HuH-7 (cell line): ENCODE measurements at regions not wholly inside any gene's neighbourhood (a gene's known extent, or its start where the extent isn't known, plus 50 kb on each side); places are given as distances from the start of the nearest gene placed in this dataset.
"Not testable (repeated sequence)": the region's sequence is repeated elsewhere in the genome, so short reads cannot be mapped to it uniquely, and the experiment has no call there.

Experiments used
- DNase-seq: peaks from one replicate; pipeline ENCODE4 v3.0.0; 2011; ENCODE audit warnings: low spot score

DNA sequence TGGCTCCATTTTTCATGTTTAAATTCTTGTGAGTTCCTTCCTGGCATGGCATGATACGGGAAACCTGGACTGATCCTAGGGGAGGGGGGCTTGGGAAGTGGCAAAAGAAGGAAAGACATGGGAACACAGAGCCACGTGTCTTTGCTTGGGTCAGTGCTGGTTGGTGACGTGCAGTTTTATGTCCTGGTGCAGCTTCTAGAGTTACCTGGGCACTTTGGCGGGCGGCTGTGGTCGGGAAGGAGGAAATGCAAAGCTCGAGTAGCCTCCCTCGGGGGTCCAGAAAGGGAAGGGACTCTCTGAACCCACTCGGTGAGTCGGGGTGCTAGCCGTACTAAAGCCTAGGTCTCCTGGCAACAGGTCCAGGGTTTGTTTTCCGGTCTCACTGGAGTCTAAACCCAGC lies 94.6 kb downstream of the APOB start:
- DNase-seq, result no peak

DNA sequence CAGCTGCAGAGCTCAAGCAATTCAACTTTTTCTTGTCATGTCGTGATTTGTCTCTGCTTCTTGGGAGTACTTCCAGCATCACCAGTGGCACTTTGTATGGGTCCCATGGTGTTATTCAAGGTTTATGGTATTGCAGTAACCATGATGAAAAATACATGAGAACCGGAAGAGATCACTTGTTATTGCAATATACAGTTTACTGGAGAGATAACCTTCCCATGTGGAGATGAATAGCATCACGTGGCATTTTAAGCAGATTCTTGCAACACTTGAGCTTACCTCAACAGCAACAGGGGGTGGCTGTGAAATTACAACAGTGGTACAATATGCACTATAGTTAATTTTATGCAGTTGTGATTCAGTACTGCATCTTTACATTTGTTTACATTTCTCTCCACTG lies 97.4 kb downstream of the APOB start:
- DNase-seq, result no peak

DNA sequence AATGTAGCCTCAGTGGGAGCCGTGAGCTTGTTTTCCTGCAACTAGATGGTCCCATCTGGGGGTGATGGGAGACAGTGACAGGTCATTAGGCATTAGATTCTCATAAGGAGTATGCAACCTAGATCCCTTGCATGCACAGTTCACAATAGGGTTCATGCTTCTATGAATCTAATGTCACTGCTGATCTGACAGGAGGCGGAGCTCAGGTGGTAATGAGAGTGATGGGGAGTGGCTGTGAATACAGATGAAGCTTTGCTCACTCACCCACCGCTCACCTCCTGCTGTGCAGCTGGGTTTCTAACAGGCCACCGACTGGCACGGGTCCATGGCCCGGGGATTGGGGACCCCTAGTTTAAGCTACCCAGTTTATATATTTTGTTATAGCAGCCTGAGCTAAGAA lies 100.2 kb downstream of the APOB start:
- not testable (repeated sequence) for DNase-seq

DNA sequence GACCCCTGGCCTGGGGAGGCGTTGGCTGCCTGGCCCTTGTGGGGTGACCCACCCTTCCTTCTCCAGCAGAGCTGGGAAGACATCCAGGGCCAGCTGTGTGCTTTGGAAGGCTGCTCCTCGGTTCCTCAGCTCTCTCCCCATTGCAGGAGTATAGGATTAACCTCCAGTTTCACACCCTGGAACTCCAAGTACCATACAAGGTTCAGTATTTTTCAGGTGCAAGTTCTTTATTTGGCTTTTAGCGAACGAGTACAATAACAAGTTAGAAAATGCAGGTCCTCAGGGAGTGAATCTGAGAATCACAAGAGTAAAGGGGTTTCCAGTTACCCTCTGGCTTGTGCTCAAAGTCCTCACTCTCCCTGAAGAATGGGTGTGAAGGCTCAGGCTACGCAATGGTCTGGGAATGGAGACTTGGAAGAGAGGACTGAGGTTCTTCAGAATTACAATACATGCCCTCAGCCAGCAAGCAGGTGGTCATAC lies 101.2 kb downstream of the APOB start:
- no peak for DNase-seq

DNA sequence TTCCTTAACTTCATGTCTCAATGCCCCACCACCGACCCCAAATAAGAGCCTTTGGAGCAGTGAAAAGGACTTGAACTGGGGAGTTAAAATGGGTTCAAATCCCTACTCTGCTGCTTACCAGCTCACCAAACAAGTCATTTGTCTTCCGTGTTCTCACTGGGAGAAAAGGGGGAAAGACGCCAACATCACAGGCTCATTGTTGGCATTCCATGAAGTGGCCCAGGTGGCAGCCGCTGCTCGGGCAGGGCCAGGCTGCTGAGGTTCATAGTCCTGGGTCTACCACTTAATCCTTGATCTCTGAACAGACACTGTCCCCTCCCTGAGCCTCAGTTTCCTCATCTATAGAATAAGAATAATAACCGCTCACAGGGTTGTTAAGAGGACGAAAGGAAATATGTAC lies 103.0 kb downstream of the APOB start:
- no peak for DNase-seq

DNA sequence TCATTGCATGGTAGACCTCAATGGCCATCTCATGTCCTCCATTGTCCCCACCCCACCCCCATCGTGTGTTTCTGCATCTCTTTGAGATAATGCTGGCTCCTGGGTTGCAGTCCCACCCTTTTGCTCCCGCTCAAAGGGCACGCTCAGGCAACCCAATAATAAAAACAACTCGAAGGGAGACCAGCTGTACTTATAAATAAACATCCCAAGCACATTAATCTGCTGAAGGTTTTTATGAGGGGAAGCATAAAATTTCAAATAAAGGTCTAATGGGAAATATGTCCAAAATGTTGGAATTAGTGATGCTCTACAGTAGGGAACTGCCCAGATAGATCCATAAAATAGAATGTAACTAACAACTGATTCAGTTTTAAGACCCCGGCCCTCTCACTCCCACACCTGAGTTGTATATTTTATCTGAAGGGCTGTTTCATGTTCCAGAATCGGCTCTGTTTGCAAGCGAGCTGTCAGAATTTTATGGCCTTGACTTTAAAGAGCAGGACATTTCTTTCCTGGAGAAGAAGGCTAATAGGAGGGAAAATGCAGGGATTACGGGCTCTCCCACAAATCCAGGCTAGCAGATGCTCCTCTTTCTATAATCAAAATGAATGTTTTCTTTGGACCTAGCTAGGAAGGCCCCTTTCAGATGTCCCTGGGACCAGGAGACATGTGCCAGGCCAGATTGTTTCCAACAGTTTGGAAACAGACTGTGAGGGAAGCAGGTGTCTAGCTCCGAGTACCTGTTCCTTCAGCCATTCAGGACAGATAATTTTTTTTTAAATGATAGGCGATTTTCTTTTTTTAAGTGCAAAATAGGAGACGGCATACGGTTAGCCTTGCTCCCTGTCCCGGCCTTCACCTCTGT lies 103.7 kb downstream of the APOB start:
- no peak for DNase-seq

DNA sequence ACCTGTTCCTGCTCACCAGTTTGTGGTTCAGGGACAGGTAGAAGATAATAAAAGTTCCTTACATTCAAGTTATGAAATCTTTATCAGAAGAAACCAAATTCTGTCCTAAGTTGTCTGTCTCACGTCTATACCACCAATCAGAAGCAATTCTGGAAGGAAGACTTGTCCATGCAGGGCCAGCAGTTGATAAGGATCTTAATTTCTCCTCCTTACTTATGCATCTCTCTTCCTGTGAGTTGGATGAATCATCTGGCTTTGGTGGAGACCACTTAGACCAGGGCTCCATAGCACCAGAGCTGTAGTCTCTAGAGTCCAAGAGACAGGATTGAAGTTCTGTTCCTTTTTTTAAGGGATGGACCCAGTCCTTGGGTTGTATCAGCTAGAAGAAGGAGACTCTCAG lies 106.5 kb downstream of the APOB start:
- no peak for DNase-seq

DNA sequence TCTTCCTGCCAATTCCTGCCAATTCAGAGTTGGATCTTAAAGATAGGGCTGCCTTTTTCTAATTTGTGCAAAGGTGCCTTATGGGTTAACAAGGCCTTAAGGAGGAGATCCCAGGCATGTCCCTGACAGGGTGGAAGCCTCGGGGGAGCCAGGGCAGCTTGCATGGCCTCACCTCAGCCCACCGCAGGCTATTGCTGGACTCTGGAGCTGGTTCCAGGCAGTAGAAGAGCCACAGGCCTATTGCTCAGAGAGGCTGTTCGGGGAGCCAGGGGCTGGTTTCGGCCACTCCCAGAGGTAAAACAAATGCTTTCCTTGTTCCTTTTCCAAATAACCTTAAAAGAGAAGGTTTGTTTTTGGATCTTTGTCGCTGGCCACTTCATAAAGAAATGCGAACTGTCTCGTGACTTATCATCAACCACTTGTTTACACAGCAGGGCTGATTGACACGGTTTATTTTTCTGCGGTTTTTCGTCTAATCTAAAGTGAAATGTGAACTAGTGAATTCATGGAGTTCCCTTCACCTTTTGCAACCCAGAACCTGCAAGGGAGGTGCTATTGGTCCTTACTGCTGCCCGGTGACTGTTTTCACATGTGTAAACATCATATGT lies 108.6 kb downstream of the APOB start:
- peak; percentile 32 for DNase-seq

DNA sequence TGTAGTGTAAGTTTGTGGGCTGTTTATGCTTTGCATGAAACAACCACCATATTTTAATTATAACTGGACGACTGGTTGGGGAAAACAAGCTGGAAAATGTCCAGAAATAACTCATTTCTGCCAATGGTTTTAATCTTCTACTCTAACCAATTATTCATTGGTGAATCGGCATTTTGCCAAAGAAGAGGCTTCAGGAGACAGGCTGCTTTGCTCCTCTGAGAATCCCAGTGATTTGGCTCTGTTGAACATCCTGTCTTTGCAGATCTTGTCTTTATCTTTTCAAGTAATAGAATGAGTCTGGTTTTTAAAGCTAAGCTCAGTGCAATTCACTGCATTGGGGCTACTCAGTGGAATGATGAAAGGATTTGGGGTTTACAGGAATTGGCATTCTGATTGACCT lies 109.6 kb downstream of the APOB start:
- DNase-seq, result no peak

DNA sequence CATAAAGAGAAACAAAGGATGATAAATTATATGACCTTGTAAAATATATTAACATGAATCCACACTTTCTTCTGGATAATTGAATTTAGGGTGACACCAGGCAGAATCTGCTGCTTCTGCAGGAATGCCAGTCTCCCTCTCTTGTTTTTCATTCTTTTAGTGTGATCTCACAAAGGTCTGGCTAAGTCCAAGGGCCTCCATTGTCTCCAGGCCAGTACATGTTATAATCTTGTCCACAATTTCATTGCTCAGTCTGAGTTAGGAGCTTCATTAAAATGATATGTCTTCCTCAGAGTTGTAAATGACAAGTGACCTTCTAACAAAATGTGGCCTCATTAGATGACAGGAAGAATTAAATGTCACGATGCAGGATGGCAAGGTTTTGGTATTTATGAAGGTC lies 110.2 kb downstream of the APOB start:
- DNase-seq, result no peak

DNA sequence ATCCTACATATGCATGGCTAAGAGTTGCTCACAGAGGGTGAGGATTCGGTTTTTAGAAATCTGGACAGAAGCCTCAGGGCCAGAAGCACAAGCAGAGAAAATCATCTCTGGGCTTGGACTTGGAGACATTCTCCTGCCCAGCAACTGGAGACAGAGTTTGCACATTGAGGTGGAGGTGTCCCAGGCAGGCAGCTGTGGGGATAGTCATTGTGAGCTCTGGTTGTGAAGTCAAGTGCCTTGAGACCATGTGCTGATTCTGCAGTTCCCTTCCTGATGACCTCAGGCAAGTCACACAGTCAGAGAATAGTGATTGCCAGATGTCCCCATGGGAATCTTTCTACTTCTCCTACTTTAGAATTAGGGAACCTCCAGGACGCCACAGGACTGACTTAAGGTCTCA lies 108.4 kb upstream of the LDAH start:
- DNase-seq, result no peak

DNA sequence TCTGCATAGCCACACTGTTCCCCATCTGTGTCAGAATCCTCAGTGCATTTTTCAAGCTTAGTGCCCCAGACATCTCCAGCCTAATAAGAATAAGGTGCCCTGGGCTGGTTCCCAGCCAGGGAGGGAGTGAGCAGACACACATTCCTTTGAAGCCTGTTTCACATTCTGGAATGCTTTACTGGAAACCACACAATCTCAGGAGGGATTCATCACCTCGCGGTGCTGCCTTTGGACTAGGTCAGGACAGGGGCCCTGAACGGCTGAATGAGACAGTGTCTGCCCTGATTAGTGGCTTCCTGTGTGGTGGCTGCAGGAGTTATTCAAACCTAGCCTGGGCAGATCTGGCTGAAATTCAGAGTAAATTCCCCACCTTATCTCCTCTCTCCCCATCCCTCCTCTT lies 108.0 kb upstream of the LDAH start:
- no peak for DNase-seq

DNA sequence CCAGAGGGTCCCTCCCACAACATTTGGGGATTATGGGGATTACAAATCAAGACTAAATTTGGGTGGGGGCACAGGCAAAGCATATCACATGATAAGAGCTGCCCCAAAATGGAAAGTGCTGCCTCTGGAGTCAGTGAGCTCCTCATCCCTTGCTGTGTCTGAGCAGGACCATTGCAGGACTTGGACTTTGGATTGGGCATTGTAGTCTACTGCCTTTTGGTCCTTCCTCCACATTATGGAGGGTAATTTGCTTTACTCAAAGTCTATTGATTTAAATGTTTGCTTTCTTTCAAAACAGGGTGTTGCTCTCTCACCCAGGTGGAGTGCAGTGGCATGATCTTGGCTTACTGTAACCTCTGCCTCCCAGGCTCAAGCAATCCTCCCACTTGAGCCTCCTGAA lies 106.8 kb upstream of the LDAH start:
- DNase-seq, result no peak

DNA sequence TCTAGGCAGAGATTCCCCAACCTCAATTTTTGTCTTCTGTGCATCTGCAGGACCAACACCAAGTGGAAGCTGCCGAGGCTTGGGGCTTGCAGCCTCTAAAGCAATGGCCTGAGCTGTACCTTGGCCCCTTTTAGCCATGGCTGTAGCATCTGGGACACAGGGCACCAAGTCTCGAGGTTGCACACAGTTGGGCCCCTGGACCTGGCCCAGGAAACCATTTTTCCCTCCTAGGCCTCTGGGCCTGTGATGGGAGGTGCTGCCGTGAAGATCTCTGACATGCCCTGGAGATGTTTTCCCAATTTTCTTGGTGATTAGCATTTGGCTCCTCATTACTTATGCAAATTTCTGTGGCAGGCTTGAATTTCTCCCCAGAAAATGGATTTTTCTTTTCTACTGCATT lies 105.7 kb upstream of the LDAH start:
- DNase-seq, result no peak

DNA sequence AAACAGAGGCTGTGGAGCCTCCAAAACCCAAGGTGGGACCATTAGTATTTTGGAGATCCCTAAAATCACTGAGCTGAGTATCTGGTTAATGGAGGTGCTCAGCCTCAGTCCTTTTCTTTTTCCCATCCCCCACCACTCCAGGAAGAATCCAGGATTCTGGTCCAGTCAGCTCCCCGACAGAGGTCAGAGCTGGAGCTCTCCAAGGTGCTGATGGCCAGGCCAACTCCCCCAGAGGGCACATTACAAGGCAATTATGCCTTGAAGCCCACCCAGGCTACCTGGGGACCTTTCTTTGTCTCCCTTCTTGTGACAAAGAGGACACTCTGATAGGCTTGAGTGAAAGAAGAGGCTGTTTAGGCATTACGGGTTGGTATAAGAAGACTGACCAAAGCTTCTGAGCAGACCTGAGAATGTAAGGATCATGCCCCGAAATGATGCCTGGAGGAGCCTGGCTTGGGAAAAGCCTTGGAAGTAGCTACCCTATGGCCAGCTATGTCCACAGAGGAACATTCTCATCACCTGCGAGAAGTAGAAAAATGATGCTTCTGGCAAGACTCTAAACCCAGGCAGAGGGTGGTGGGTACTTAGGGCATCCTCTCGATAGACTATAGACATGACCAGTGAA lies 102.5 kb upstream of the LDAH start:
- peak; percentile 34 for DNase-seq

DNA sequence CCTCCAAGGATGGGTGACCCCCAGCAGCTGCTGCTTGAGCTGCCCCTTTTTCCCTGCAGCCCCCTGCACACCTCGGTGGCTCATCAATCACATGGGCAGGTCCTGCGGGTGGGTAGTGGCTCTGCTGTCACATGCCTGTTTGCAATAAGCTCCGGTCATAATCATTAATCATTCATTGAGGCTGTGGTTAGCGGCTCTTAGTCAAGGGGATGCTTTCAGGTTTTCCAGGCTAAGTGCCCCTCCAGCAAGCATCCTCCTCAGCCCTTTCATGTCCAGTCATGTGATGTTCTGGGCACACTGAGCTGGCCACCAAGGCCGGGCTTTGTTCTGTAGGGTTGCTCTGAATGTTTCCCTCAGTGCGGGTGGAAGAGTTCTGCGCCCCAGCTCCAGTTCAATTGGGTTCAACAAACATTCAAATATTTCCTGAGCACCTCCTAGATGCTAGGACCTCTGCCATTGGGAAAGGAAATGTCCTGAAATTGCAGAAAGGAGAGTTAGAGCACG lies 96.4 kb upstream of the LDAH start:
- no peak for DNase-seq

DNA sequence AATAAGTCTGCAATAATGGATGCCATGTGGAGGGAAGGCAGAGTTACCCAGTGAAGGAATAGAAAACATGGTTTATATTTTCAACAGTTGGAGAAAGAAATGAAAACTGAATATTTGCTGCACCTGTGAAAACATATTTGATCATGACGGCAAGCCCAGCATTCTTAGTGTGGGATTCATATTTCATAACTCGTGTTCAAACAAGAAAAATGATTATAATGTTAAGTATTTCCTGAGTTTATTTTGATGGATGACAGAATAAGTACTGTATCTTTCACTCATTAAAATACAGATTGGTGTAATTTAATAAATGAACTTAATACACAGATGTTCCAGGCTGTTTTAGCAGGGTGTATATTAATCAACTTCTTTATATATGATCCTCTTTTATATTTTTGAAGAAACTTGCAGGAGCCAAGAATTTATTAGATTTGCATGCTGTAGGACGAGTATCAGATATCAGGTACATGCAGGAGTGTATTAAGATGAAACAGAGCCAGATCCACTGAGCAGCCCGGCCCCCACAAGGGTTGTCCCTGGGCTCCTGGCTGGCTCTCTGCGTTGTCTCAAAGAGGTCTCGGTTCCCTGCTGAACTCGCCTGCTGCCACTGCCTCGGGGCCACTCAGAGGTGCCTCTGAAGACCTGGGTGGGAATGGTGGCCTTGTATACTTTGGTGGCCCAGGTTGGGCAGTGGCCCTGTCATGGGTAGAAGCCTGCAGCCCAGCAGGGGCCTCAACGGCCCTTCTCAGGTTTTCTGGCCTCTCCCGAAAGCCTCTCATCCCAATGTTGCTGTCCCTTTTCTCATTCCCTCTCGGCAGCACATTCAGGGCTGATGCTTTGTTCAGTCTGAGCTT lies 95.0 kb upstream of the LDAH start:
- no peak for DNase-seq

DNA sequence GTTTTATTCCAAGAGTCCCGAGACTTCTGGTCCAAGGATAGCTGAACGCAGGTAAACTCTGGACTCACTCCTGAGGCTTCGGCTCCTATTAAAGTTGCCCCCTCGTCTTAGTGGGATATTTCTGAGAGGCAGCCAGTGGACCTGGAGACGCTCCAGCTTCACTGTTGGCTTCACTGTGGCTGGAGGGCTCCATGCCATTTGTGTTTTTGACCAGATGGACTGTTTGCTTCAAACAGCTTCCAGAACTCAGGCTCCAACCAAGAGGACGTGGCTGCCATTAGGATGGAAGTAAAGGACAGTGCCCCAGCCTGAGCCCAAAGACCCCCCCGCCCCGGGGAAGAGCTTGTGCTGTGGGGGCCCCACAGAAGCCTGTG lies 94.4 kb upstream of the LDAH start:
- DNase-seq, result no peak

DNA sequence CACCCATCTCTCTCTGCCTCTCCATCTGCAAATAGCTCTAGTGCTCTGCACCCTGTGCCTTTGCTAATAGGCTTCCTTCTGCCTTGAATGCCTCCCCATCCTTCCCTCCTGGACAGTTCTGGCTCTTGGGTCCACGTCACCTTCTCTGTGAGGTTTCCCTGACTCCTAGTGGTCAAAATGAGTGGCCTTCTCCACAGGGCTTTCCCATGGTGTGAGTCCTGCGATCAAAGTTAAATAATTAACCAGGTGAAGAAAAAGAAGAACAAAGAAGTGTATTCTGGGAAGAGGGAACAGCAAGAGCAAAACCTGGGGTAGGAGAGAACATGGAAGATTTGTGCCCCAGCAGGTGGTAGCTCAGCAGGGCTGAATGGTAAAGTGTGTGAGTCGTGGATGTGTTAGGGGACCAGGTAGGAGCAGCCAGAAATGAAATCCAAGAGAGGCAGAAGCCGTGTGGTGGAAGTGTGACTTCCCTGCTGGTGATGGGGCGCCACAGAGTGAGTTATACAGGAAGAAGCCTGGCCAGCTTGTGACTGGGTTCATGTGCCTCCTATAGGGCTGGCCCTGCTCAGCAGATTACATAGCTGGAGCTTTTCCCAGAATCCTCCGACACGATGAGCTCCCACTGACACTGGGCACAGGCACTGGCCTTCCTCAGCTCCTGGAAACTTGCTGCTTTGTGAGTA lies 93.8 kb upstream of the LDAH start:
- peak; percentile 47 for DNase-seq

DNA sequence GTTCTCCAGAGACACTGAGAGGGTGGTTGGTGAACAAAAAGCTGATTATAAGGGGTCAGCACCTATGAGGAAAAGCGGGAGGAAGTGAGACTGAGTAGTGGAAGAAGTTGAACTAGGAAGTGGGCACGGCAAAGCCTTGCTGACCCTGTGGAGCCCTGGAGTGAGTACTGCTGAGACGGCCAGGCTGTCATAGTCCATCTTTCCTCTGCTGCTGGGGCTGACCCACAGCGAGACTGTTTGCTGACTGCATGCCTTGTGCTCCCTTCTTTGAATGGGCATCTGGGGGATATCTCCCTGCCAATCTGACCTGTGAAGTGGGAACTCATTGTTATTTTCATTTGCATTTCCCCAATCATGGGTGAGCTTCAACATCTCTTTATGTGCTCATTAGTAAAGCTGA lies 92.4 kb upstream of the LDAH start:
- no peak for DNase-seq

DNA sequence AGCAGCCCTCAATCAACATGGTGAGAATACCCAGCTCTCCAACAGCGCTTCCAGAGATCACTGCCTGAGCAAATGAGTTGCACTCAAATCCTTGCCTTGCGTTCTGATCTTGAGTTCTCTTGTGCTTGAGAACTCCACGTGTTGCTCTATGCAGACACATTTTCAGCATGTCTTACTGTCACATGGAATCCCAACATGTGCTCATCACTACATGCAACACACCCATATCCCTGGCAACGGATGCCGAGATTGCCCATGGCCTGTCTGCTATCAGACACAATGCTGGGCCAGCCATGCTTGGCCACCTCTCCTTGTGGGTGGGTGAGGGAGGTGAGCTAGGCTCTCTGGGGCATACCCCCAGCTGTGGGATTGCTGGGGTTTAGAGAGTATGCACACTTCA lies 91.9 kb upstream of the LDAH start:
- no peak for DNase-seq

DNA sequence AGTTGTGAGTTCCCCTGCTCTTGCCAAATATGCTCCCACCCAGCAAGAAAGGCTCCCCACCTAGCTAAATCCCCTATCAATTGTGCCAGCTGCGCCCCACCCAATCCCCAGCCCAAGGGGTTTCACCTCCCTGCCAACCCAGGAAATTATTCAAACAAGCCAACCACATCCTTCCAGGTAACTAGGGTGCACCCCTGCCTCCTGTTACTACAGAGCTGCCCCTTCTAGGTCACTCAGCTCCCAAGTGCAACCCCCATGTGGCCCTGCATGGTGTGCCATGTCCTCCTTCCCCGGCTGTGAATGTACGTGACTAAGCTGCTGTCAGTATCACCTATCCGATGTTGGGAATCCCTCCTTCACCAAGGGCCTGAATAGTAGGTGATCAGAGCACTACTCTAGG lies 91.2 kb upstream of the LDAH start:
- no peak for DNase-seq
